Activated CD8-positive, alpha-beta memory T cell treated with anti-CD3 and anti-CD28 coated beads, Interleukin-2, amount 10 ng/mL, durations not matched to agents 7 days and 5 days (primary cell): ENCODE measurements at regions not wholly inside any gene's neighbourhood (a gene's known extent, or its start where the extent isn't known, plus 50 kb on each side); places are given as distances from the start of the nearest gene placed in this dataset.

Experiments used
- ATAC-seq: fragments of 150-1000 bp; cut with Tn5 transposase; one replicate; pipeline ENCODE4 v1.10.0; 2021; ENCODE audit warnings: moderate library complexity
- CTCF ChIA-PET: fragments of 350-600 bp; sonication (Branson Sonifier 250); formaldehyde crosslinking; loops from one replicate; lab custom pipeline; 2021; ENCODE audit warnings: antibody characterized with exemption; lab: Charles Lee
- DNase-seq: peaks from one replicate; pipeline ENCODE4 v3.0.0-alpha.2; 2020
- H3K27ac Mint-ChIP-seq: one replicate; pipeline ENCODE4 v1.8.0; 2021; ENCODE audit warnings: mild to moderate bottlenecking, mixed read lengths
- H3K27me3 Mint-ChIP-seq: one replicate; pipeline ENCODE4 v1.8.0; 2021; ENCODE audit warnings: mixed read lengths
- H3K36me3 Mint-ChIP-seq: one replicate; pipeline ENCODE4 v1.8.0; 2021; ENCODE audit warnings: mild to moderate bottlenecking, mixed read lengths
- H3K4me1 Mint-ChIP-seq: one replicate; pipeline ENCODE4 v1.8.0; 2021; ENCODE audit warnings: mixed read lengths
- H3K4me3 Mint-ChIP-seq: one replicate; pipeline ENCODE4 v1.8.0; 2021; ENCODE audit warnings: mild to moderate bottlenecking, moderate library complexity, mixed read lengths
- H3K9me3 Mint-ChIP-seq: one replicate; pipeline ENCODE4 v1.8.0; 2022; ENCODE audit warnings: low read depth, mixed read lengths

- Mint-ChIP-seq H3K27ac (no peak overlapping the region), H3K4me1 (peaks cover 8% of the 10 kb centered on the region), H3K36me3 (peaks cover 2% of the 10 kb centered on the region), H3K9me3 (no peaks in the 10 kb centered on the region), H3K27me3 (peaks cover 7% of the 10 kb centered on the region), H3K4me3 (no peak overlapping the region)
- CTCF ChIA-PET = interaction anchor here (5.1 kb wide), 1 partner anchor 71 kb away, joined by 50 read pairs; no protein-coding TSS in a partner anchor
- DNase-seq = no peak
- no peak for ATAC-seq
Measured at GRCh38 chr6:137413482-137413881, 80.7 kb downstream of the OLIG3 start.

GRCh38 chr6:137412562-137412961 lies 81.6 kb downstream of the OLIG3 start:
- CTCF ChIA-PET = no interaction called here
- ATAC-seq (no peak), DNase-seq (no peak)
- Mint-ChIP-seq H3K9me3 (no peaks in the 10 kb centered on the region), H3K36me3 (peaks cover 5% of the 10 kb centered on the region), H3K4me3 (no peak overlapping the region), H3K4me1 (peaks cover 14% of the 10 kb centered on the region), H3K27ac (no peak overlapping the region), H3K27me3 (peaks cover 7% of the 10 kb centered on the region)

GRCh38 chr6:137409266-137409777 lies 84.9 kb downstream of the OLIG3 start:
- Mint-ChIP-seq H3K9me3 (peaks cover 3% of the 10 kb centered on the region), H3K4me3 (no peak overlapping the region), H3K36me3 (peaks cover 12% of the 10 kb centered on the region), H3K27ac (no peak overlapping the region), H3K4me1 (peaks cover 9% of the 10 kb centered on the region), H3K27me3 (peaks cover 7% of the 10 kb centered on the region)
- no peak for ATAC-seq
- CTCF ChIA-PET = no interaction called here
- no peak for DNase-seq

- Mint-ChIP-seq H3K27ac (no peak overlapping the region), H3K36me3 (peaks cover 12% of the 10 kb centered on the region), H3K9me3 (peaks cover 3% of the 10 kb centered on the region), H3K4me3 (no peak overlapping the region), H3K27me3 (no peaks in the 10 kb centered on the region), H3K4me1 (peaks cover 9% of the 10 kb centered on the region)
- no peak for DNase-seq
- no peak for ATAC-seq
- CTCF ChIA-PET = no interaction called here
Measured at GRCh38 chr6:137407816-137408215, 86.4 kb downstream of the OLIG3 start.

- peaks cover 9% of the 10 kb centered on the region for H3K4me1 Mint-ChIP-seq
- H3K4me3 Mint-ChIP-seq = no peak overlapping the region
- H3K27ac Mint-ChIP-seq = no peak overlapping the region
- CTCF ChIA-PET = interaction anchor here (0.9 kb wide), 1 partner anchor 8 kb away, joined by 3 read pairs; no protein-coding TSS in a partner anchor
- H3K27me3 Mint-ChIP-seq = peaks cover 2% of the 10 kb centered on the region
- ATAC-seq = no peak
- peaks cover 12% of the 10 kb centered on the region for H3K36me3 Mint-ChIP-seq
- DNase-seq = no peak
- H3K9me3 Mint-ChIP-seq = peaks cover 3% of the 10 kb centered on the region
Measured at GRCh38 chr6:137405806-137406205, 88.4 kb downstream of the OLIG3 start.

GRCh38 chr6:137403855-137404254 lies 90.3 kb downstream of the OLIG3 start:
- CTCF ChIA-PET = no interaction called here
- Mint-ChIP-seq H3K4me1 (peaks cover 20% of the 10 kb centered on the region), H3K27me3 (peaks cover 2% of the 10 kb centered on the region)

GRCh38 chr6:137403443-137403842 lies 90.8 kb downstream of the OLIG3 start:
- H3K27ac Mint-ChIP-seq = no peak overlapping the region
- H3K36me3 Mint-ChIP-seq = peaks cover 10% of the 10 kb centered on the region
- peaks cover 2% of the 10 kb centered on the region for H3K27me3 Mint-ChIP-seq
- no peak for DNase-seq
- no peak overlapping the region for H3K4me3 Mint-ChIP-seq
- peaks cover 20% of the 10 kb centered on the region for H3K4me1 Mint-ChIP-seq
- peaks cover 3% of the 10 kb centered on the region for H3K9me3 Mint-ChIP-seq
- no peak for ATAC-seq
- CTCF ChIA-PET = no interaction called here

More at GRCh38 chr6:137403855-137404254, 90.3 kb downstream of the OLIG3 start:
- no peak overlapping the region for H3K4me3 Mint-ChIP-seq
- no peak for DNase-seq
- peaks cover 3% of the 10 kb centered on the region for H3K9me3 Mint-ChIP-seq
- peaks cover 10% of the 10 kb centered on the region for H3K36me3 Mint-ChIP-seq
- ATAC-seq = no peak
- no peak overlapping the region for H3K27ac Mint-ChIP-seq

- DNase-seq (no peak), ATAC-seq (no peak)
- no peak overlapping the region for H3K4me3 Mint-ChIP-seq
- H3K27ac Mint-ChIP-seq = no peak overlapping the region
- H3K27me3 Mint-ChIP-seq = peaks cover 2% of the 10 kb centered on the region
- CTCF ChIA-PET = interaction anchor here (1.1 kb wide), 1 partner anchor 60 kb away, joined by 3 read pairs; no protein-coding TSS in a partner anchor
- peaks cover 7% of the 10 kb centered on the region for H3K36me3 Mint-ChIP-seq
- H3K9me3 Mint-ChIP-seq = peaks cover 3% of the 10 kb centered on the region
- peaks cover 12% of the 10 kb centered on the region for H3K4me1 Mint-ChIP-seq
Measured at GRCh38 chr6:137402143-137402680, 92.0 kb downstream of the OLIG3 start.

GRCh38 chr6:137401088-137401487 lies 93.1 kb downstream of the OLIG3 start:
- H3K27ac Mint-ChIP-seq = no peak overlapping the region
- ATAC-seq (no peak), DNase-seq (no peak)
- H3K36me3 Mint-ChIP-seq = peaks cover 2% of the 10 kb centered on the region
- CTCF ChIA-PET = interaction anchor here (1.1 kb wide), 1 partner anchor 59 kb away, joined by 3 read pairs; no protein-coding TSS in a partner anchor
- no peaks in the 10 kb centered on the region for H3K9me3 Mint-ChIP-seq
- H3K4me1 Mint-ChIP-seq = peaks cover 11% of the 10 kb centered on the region
- no peak overlapping the region for H3K4me3 Mint-ChIP-seq
- peaks cover 2% of the 10 kb centered on the region for H3K27me3 Mint-ChIP-seq

- DNase-seq (no peak), ATAC-seq (peak; percentile 61)
- peaks cover 13% of the 10 kb centered on the region for H3K4me1 Mint-ChIP-seq
- peaks cover 2% of the 10 kb centered on the region for H3K9me3 Mint-ChIP-seq
- CTCF ChIA-PET = no interaction called here
- H3K4me3 Mint-ChIP-seq = no peak overlapping the region
- peaks cover 2% of the 10 kb centered on the region for H3K27me3 Mint-ChIP-seq
- H3K27ac Mint-ChIP-seq = peak overlapping the region; percentile 18
- H3K36me3 Mint-ChIP-seq = peaks cover 6% of the 10 kb centered on the region
Measured at GRCh38 chr6:137399881-137400443, 94.2 kb downstream of the OLIG3 start.

GRCh38 chr6:137395316-137395715 lies 98.9 kb downstream of the OLIG3 start:
- Mint-ChIP-seq H3K27me3 (no peaks in the 10 kb centered on the region), H3K9me3 (peaks cover 2% of the 10 kb centered on the region), H3K27ac (no peak overlapping the region), H3K4me3 (no peak overlapping the region), H3K4me1 (peaks cover 13% of the 10 kb centered on the region), H3K36me3 (peaks cover 10% of the 10 kb centered on the region)
- DNase-seq (no peak), ATAC-seq (no peak)
- CTCF ChIA-PET = no interaction called here

GRCh38 chr6:137391061-137391814 lies 103.0 kb downstream of the OLIG3 start:
- Mint-ChIP-seq H3K27me3 (no peaks in the 10 kb centered on the region), H3K9me3 (peaks cover 6% of the 10 kb centered on the region), H3K4me1 (peaks cover 28% of the 10 kb centered on the region), H3K27ac (no peak overlapping the region), H3K4me3 (no peak overlapping the region), H3K36me3 (peaks cover 12% of the 10 kb centered on the region)
- DNase-seq (no peak), ATAC-seq (no peak)
- CTCF ChIA-PET = interaction anchor here (0.8 kb wide), 1 partner anchor 24 kb away, joined by 3 read pairs; no protein-coding TSS in a partner anchor

- Mint-ChIP-seq H3K27me3 (no peaks in the 10 kb centered on the region), H3K4me3 (no peak overlapping the region), H3K36me3 (peaks cover 12% of the 10 kb centered on the region), H3K9me3 (peaks cover 4% of the 10 kb centered on the region), H3K4me1 (peaks cover 26% of the 10 kb centered on the region), H3K27ac (peak overlapping the region; percentile 66)
- CTCF ChIA-PET = interaction anchor here (0.8 to 0.9 kb wide), 2 partner anchors 12 to 25 kb away, joined by 3 read pairs; no protein-coding TSS in a partner anchor
- ATAC-seq = no peak
- no peak for DNase-seq
Measured at GRCh38 chr6:137390334-137390733, 103.9 kb downstream of the OLIG3 start.
